ENCODE measurements at regions not wholly inside any gene's neighbourhood (a gene's known extent, or its start where the extent isn't known, plus 50 kb on each side); places are given as distances from the start of the nearest gene placed in this dataset.

DNA sequence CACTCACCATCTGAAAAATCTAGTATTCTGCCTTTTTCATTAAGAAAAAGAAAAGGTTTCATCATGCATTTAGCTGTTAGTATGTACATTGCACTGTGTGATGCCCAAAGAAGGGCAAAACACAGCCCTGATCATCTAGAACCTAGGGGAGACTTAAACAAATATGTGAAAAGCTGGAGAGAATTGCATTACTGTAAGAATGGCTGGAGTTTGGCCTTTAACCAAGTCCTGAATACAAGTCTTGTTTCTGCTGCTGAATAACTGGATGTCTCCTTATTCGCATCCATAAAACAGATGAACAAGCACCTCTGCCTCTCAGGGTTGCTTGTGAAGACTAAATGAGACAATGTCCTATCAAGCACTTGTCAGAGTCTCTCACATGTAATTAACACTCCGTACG lies 233.4 kb upstream of the LRTM1 start:
- TF ChIP-seq, protein P1, sequence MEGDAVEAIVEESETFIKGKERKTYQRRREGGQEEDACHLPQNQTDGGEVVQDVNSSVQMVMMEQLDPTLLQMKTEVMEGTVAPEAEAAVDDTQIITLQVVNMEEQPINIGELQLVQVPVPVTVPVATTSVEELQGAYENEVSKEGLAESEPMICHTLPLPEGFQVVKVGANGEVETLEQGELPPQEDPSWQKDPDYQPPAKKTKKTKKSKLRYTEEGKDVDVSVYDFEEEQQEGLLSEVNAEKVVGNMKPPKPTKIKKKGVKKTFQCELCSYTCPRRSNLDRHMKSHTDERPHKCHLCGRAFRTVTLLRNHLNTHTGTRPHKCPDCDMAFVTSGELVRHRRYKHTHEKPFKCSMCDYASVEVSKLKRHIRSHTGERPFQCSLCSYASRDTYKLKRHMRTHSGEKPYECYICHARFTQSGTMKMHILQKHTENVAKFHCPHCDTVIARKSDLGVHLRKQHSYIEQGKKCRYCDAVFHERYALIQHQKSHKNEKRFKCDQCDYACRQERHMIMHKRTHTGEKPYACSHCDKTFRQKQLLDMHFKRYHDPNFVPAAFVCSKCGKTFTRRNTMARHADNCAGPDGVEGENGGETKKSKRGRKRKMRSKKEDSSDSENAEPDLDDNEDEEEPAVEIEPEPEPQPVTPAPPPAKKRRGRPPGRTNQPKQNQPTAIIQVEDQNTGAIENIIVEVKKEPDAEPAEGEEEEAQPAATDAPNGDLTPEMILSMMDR (conservative IDR thresholded peaks at IDR 0.05; ENCODE audit: low read depth, low read length): no peak
- H3K4me3 ChIP-seq (ENCODE audit: low read depth, low read length): no peak overlapping the region
- DNase-seq (ENCODE audit: low read depth): peak; percentile 51

DNA sequence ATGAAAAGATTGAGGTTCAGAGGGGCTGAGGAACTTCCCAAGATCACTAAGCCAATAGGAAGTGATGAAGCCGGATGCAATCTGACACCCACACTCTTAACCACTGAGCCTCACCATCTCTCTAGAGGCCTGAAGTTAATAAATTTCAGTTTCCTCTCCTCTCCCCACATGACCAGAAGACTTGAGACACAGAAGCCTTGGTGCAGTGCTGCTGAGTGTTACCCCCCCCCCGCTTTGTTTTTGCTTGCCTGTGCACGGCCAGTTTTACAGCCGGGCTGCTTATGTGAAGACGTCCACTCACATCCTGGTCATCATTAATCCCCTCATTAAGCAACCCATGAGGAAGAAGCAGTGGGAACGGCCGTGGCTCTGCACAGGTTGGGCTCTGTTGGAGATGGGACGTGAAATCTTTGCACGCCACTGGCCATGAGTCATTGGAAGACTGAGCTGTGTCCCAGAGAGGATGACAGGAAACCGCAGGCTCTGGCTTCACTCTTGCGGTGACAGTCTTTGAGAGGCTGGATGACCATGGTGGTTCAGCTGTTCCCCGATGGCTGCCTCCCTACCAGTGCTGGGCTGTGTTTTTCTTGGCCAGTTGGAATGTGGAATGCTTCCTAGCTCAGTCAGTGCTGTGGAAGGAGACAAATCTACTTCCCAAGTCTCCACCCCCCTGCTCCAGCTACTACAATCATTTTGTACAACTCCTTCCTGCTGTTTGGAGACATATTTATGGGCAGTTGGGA lies 232.6 kb upstream of the LRTM1 start:
- TF ChIP-seq, protein P1 (conservative IDR thresholded peaks at IDR 0.05; ENCODE audit: low read depth, low read length): no peak
- peak overlapping the region; percentile 9 for H3K4me3 ChIP-seq (ENCODE audit: low read depth, low read length)
- DNase-seq (ENCODE audit: low read depth): peak; percentile 88

DNA sequence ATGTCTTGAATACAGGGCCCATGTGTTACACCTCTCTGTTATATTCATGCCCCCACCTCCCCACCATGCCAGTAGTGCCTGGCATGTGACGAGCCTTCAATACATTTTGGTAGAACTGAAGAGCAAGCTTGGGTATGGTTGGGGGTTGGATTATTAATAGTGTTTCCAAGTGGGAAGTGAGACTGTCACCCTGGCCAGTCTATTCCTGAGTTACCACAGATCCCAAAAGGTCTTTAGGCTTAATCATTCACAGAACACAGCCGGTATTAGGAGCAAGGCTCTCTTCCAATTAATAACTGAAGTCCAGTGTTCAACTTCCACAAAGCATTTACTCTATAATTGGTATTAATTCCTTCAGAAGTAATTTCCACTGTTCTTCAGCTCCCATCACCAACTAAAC lies 231.9 kb upstream of the LRTM1 start:
- no peak for DNase-seq (ENCODE audit: low read depth)
- TF ChIP-seq, protein P1 (conservative IDR thresholded peaks at IDR 0.05; ENCODE audit: low read depth, low read length): no peak
- no peak overlapping the region for H3K4me3 ChIP-seq (ENCODE audit: low read depth, low read length)

DNA sequence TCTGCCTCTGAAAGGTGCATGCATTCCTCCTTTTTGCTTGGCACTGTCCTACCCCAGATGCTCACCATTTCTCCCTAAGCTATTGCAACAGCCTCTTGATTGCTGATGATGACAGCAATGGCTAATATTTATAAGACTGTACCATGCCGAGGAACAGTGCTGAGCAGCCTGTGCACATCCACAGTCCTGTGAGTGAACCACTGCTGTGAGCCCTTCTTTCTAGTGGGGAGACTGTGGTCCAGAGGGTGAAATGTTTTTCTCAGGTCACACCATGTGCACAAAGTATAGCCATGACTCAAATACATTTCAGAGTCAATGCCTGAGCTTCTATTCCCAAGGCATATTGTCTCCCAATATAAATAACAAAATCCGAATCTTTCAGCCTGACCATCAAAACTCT lies 231.2 kb upstream of the LRTM1 start:
- TF ChIP-seq, protein P1 (conservative IDR thresholded peaks at IDR 0.05; ENCODE audit: low read depth, low read length): no peak
- DNase-seq (ENCODE audit: low read depth): peak; percentile 78
- no peak overlapping the region for H3K4me3 ChIP-seq (ENCODE audit: low read depth, low read length)

DNA sequence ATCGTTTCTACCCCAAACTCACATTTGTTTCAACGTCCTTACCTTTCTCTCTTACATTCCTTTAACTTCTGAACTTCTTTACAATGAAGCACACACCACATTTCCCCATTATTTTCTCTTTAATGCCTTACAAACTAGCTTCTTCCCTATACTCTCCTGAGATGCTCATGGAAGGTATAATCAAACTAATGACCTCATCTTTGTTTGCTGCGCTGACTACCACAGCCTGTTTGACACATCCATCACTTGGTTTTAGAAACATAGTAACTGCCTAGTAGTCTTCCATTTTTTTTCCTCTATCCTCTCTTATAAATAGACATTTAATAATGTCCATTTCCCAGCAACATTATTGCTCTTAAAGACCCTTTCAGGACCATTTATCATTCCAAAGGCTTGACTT lies 230.5 kb upstream of the LRTM1 start:
- no peak overlapping the region for H3K4me3 ChIP-seq (ENCODE audit: low read depth, low read length)
- DNase-seq (ENCODE audit: low read depth): no peak
- TF ChIP-seq, protein P1 (conservative IDR thresholded peaks at IDR 0.05; ENCODE audit: low read depth, low read length): no peak

DNA sequence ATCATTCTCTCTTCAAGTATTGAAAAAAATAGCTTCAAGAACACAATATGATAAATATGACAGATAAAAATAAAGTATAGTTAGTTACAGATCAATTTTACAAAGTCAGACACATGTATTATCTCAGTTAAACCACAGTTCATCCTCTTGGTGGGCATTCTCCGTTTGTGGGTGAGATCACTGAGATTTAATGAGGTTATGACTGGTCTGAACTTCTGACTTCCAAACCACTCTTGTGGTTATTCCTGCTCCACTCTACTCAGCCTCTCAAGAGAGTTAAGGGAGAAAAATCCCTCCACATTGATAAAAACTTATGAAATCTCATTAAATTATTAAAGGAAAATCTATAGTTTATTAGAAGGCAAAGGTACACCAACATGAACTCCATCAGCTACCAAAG lies 229.9 kb upstream of the LRTM1 start:
- H3K4me3 ChIP-seq (ENCODE audit: low read depth, low read length): no peak overlapping the region
- no peak for DNase-seq (ENCODE audit: low read depth)
- TF ChIP-seq, protein P1 (conservative IDR thresholded peaks at IDR 0.05; ENCODE audit: low read depth, low read length): no peak
